ENCODE measurements at regions not wholly inside any gene's neighbourhood (a gene's known extent, or its start where the extent isn't known, plus 50 kb on each side); places are given as distances from the start of the nearest gene placed in this dataset.
"Not testable (repeated sequence)": the region's sequence is repeated elsewhere in the genome, so short reads cannot be mapped to it uniquely, and the experiment has no call there.

DNA sequence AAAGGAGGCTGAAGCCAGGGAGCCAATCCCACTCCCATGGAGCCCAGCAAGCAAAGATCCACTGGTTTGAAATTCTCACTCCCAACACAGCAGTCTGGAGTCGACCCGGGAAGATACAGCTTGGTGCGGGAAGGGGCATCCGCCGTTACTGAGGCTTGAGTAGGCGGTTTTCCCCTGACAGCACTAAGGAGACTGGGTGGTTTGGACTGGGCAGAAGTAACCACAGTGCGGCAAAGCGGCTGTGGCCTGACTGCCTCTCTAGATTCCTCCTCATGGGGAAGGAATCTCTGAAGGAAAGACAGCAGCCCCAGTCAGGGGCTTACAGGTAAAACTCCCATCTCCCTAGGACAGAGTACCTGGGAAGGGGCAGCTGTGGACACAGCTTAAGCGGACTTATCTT is 261.6 kb upstream of the KYNU start:
- TF ChIP-seq RARB (CRISPR knock-in tag; IDR thresholded peaks at IDR 0.05) (no peak), SREBF2 (IDR thresholded peaks at IDR 0.05) (no peak), CBX8 (IDR thresholded peaks at IDR 0.05) (no peak), MYC (IDR thresholded peaks at IDR 0.05; ENCODE audit: borderline replicate concordance, low read length) (no peak), HOXB5 (CRISPR knock-in tag; IDR thresholded peaks at IDR 0.05) (no peak), KDM5A (IDR thresholded peaks at IDR 0.05) (no peak), JUNB (IDR thresholded peaks at IDR 0.05) (no peak)
- TF ChIP-seq, protein P1, sequence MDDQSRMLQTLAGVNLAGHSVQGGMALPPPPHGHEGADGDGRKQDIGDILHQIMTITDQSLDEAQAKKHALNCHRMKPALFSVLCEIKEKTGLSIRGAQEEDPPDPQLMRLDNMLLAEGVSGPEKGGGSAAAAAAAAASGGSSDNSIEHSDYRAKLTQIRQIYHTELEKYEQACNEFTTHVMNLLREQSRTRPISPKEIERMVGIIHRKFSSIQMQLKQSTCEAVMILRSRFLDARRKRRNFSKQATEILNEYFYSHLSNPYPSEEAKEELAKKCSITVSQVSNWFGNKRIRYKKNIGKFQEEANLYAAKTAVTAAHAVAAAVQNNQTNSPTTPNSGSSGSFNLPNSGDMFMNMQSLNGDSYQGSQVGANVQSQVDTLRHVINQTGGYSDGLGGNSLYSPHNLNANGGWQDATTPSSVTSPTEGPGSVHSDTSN (IDR thresholded peaks at IDR 0.05), result no peak
- TF ChIP-seq, protein P2, sequence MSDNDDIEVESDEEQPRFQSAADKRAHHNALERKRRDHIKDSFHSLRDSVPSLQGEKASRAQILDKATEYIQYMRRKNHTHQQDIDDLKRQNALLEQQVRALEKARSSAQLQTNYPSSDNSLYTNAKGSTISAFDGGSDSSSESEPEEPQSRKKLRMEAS (IDR thresholded peaks at IDR 0.05), result no peak
- ChIA-PET POLR2A (no interaction called here), CTCF (interaction anchor here (1.1 to 1.9 kb wide), 2 partner anchors 9 to 12 kb away, joined by 3 to 4 read pairs; no protein-coding TSS in a partner anchor)
- no peak for ATAC-seq
- H3K9me3 ChIP-seq, result no peaks in the 10 kb centered on the region
- no peak for DNase-seq (ENCODE audit: low read depth in 1 of 2, low spot score in 1 of 2)
- no peak overlapping the region for H3K4me2 ChIP-seq
- H3K4me1 ChIP-seq, result no peaks in the 10 kb centered on the region
- H3K27ac ChIP-seq, result no peak overlapping the region
- 91% methylated on average over 8 of the region's 9 CpGs for WGBS (ENCODE audit: missing lambda C conversion rate)
- no peak overlapping the region for H3K4me3 ChIP-seq
- no peak for FAIRE-seq

DNA sequence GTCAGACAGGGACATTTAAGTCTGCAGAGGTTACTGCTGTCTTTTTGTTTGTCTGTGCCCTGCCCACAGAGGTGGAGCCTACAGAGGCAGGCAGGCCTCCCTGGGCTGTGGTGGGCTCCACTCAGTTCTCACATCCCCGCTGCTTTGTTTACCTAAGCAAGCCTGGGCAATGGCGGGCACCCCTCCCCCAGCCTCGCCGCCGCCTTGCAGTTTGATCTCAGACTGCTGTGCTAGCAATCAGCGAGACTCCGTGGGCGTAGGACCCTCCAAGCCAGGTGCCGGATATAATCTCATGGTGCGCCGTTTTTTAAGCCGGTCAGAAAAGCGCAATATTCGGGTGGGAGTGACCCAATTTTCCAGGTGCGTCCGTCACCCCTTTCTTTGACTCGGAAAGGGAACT is 264.3 kb upstream of the KYNU start:
- H3K27ac ChIP-seq; H3K9me3 ChIP-seq; DNase-seq (ENCODE audit: low read depth in 1 of 2, low spot score in 1 of 2); H3K4me3 ChIP-seq; FAIRE-seq; CTCF ChIA-PET; H3K4me1 ChIP-seq; POLR2A ChIA-PET; ATAC-seq; H3K4me2 ChIP-seq: not testable (repeated sequence)
- WGBS (ENCODE audit: missing lambda C conversion rate), result 78% methylated on average over 17 of the region's 17 CpGs

DNA sequence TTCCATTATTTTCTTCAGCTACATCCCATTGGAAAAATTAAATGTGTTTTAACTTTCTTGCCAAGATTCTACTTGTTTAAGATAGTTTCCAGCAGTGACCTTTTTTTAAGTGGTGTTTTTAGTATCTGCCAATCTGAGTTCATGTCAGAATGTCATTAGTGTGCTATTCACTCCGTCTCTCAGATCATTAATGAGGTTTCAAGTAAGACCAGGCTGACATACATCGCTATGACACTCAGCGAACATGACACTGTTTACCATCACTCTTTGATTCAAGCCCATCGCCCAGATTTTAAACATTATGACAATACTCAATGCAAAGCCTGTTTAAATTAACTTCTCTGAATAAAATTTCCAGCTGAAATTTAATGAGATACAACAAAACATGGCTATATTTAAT is 272.0 kb upstream of the KYNU start:
- ChIA-PET POLR2A (no interaction called here), CTCF (no interaction called here)
- TF ChIP-seq GATA3 (IDR thresholded peaks at IDR 0.05; ENCODE audit: borderline replicate concordance) (no peak), ZC3H11A (IDR thresholded peaks at IDR 0.05) (no peak), CEBPB (IDR thresholded peaks at IDR 0.05) (no peak), FOXS1 (CRISPR knock-in tag; IDR thresholded peaks at IDR 0.05) (no peak), NPAS2 (CRISPR knock-in tag; IDR thresholded peaks at IDR 0.05; ENCODE audit: borderline replicate concordance) (no peak), RNF2 (IDR thresholded peaks at IDR 0.05; ENCODE audit: borderline replicate concordance, low read depth) (no peak), TP53 (CRISPR knock-in tag; IDR thresholded peaks at IDR 0.05) (no peak)
- TF ChIP-seq, protein P3, sequence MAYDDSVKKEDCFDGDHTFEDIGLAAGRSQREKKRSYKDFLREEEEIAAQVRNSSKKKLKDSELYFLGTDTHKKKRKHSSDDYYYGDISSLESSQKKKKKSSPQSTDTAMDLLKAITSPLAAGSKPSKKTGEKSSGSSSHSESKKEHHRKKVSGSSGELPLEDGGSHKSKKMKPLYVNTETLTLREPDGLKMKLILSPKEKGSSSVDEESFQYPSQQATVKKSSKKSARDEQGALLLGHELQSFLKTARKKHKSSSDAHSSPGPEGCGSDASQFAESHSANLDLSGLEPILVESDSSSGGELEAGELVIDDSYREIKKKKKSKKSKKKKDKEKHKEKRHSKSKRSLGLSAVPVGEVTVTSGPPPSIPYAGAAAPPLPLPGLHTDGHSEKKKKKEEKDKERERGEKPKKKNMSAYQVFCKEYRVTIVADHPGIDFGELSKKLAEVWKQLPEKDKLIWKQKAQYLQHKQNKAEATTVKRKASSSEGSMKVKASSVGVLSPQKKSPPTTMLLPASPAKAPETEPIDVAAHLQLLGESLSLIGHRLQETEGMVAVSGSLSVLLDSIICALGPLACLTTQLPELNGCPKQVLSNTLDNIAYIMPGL (CRISPR knock-in tag; IDR thresholded peaks at IDR 0.05; ENCODE audit: borderline replicate concordance), result no peak
- TF ChIP-seq, protein P4, sequence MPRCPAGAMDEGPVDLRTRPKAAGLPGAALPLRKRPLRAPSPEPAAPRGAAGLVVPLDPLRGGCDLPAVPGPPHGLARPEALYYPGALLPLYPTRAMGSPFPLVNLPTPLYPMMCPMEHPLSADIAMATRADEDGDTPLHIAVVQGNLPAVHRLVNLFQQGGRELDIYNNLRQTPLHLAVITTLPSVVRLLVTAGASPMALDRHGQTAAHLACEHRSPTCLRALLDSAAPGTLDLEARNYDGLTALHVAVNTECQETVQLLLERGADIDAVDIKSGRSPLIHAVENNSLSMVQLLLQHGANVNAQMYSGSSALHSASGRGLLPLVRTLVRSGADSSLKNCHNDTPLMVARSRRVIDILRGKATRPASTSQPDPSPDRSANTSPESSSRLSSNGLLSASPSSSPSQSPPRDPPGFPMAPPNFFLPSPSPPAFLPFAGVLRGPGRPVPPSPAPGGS (IDR thresholded peaks at IDR 0.05), result no peak
- TF ChIP-seq, protein P5, sequence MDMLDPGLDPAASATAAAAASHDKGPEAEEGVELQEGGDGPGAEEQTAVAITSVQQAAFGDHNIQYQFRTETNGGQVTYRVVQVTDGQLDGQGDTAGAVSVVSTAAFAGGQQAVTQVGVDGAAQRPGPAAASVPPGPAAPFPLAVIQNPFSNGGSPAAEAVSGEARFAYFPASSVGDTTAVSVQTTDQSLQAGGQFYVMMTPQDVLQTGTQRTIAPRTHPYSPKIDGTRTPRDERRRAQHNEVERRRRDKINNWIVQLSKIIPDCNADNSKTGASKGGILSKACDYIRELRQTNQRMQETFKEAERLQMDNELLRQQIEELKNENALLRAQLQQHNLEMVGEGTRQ (IDR thresholded peaks at IDR 0.05), result no peak
- TF ChIP-seq, protein P1 (IDR thresholded peaks at IDR 0.05), result no peak
- TF ChIP-seq, protein P6, sequence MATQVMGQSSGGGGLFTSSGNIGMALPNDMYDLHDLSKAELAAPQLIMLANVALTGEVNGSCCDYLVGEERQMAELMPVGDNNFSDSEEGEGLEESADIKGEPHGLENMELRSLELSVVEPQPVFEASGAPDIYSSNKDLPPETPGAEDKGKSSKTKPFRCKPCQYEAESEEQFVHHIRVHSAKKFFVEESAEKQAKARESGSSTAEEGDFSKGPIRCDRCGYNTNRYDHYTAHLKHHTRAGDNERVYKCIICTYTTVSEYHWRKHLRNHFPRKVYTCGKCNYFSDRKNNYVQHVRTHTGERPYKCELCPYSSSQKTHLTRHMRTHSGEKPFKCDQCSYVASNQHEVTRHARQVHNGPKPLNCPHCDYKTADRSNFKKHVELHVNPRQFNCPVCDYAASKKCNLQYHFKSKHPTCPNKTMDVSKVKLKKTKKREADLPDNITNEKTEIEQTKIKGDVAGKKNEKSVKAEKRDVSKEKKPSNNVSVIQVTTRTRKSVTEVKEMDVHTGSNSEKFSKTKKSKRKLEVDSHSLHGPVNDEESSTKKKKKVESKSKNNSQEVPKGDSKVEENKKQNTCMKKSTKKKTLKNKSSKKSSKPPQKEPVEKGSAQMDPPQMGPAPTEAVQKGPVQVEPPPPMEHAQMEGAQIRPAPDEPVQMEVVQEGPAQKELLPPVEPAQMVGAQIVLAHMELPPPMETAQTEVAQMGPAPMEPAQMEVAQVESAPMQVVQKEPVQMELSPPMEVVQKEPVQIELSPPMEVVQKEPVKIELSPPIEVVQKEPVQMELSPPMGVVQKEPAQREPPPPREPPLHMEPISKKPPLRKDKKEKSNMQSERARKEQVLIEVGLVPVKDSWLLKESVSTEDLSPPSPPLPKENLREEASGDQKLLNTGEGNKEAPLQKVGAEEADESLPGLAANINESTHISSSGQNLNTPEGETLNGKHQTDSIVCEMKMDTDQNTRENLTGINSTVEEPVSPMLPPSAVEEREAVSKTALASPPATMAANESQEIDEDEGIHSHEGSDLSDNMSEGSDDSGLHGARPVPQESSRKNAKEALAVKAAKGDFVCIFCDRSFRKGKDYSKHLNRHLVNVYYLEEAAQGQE (IDR thresholded peaks at IDR 0.05), result no peak
- ATAC-seq (no peak), FAIRE-seq (no peak), DNase-seq (ENCODE audit: low read depth in 1 of 2, low spot score in 1 of 2) (no peak)
- Histone ChIP-seq H3K4me1 (peaks cover 11% of the 10 kb centered on the region), H3K9me3 (no peaks in the 10 kb centered on the region), H3K27ac (no peak overlapping the region), H3K4me2 (no peak overlapping the region), H3K4me3 (no peak overlapping the region)
- 79% methylated on average over 4 of the region's 4 CpGs for WGBS (ENCODE audit: missing lambda C conversion rate)

Measured in A549 (cell line).